NB4 (cell line): ENCODE measurements at regions not wholly inside any gene's neighbourhood (a gene's known extent, or its start where the extent isn't known, plus 50 kb on each side); places are given as distances from the start of the nearest gene placed in this dataset.
"Not testable (repeated sequence)": the region's sequence is repeated elsewhere in the genome, so short reads cannot be mapped to it uniquely, and the experiment has no call there.

ENCODE experiments used
- DNase-seq: peaks from one replicate; pipeline ENCODE4 v3.0.0; 2010; ENCODE audit warnings: low read depth
- H3K4me3 ChIP-seq: one replicate; pipeline ENCODE4 v1.5.1; 2011; ENCODE audit warnings: mild to moderate bottlenecking, low read depth, low read length, moderate library complexity
- CTCF ChIP-seq: IDR thresholded peaks from one replicate; pipeline ENCODE4 v1.5.1; 2012; ENCODE audit warnings: low read depth, low read length
- MYC ChIP-seq: IDR thresholded peaks from 2 replicates; pipeline ENCODE4 v1.6.1; 2011; ENCODE audit warnings: low read depth, low read length
- POLR2A ChIP-seq: IDR thresholded peaks from 2 replicates; pipeline ENCODE4 v1.6.1; 2011; ENCODE audit warnings: mild to moderate bottlenecking; ENCODE audit not compliant: insufficient read length; ENCODE audit errors: extremely low read depth
- TF ChIP-seq, protein P1 (sequence below): IDR thresholded peaks from 2 replicates; pipeline ENCODE4 v1.6.1; 2011; ENCODE audit warnings: low read depth, low read length

GRCh38 chr9:79492092-79493009 is 79.4 kb upstream of the TLE4 start:
- H3K4me3 ChIP-seq: no peak overlapping the region
- no peak for TF ChIP-seq MYC
- DNase-seq: no peak

GRCh38 chr9:79500196-79500864 is 71.4 kb upstream of the TLE4 start:
- not testable (repeated sequence) for DNase-seq, H3K4me3 ChIP-seq

DNA sequence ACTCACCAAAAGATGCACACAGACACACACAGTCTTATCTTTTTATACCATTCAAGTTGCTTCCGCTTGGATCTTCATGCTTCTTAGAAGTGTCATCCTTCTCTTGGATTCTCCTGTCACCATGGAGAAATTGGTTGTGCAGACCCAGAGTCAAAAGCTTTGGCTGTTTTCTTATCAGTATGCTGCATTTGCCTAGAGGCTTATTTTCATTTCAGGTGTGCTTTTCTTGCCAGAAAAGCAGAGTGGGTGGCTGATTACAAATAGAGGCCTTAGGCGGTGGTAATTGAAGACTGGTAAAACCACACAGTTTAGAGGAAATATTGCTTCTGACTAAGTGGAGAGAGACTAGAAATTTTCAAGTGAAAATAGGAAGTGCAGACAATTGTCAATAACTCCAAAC is 70.2 kb upstream of the TLE4 start:
- no peak for DNase-seq
- TF ChIP-seq CTCF: no peak
- H3K4me3 ChIP-seq: no peak overlapping the region

DNA sequence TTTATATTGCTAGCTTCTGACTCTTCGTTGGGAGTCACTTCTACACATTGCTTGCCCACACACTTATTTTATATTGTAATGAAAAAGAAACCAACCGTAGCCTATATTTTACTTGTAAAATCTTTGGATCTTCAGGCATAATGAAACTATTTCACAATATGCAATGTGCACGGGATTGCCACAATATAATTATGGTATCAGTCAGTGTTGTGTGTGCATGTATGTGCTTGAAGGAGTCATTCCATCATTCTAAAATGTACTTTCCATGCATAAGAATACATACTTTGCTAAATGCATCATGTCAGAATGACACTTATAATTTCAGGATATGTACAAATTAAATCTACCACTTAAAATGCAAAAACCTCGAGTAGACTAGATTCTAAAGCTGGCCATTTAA is 64.0 kb upstream of the TLE4 start:
- DNase-seq: no peak
- TF ChIP-seq CTCF: no peak
- TF ChIP-seq POLR2A: no peak
- TF ChIP-seq, protein P1, sequence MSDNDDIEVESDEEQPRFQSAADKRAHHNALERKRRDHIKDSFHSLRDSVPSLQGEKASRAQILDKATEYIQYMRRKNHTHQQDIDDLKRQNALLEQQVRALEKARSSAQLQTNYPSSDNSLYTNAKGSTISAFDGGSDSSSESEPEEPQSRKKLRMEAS: no peak
- TF ChIP-seq MYC: no peak
- H3K4me3 ChIP-seq: no peak overlapping the region

DNA sequence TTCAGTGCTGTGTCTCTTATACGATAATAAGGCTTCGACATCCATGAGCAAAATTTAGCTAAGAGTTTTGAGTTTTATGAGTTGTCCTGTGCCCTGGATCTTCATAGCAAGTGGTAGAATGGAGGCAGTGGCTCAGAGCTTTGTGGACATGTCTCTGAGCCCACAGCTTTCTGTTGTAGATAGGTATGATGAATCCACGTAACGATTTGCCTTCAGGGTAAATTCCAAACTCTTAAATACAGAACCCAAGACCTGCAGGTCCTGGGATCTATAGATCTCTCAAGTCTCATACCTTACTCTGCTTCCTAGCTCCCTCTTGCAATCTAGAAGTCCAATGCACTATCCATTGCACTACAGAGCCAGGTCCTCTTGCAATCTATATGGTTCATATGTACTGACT is 59.5 kb upstream of the TLE4 start:
- no peak overlapping the region for H3K4me3 ChIP-seq
- TF ChIP-seq MYC: no peak
- TF ChIP-seq POLR2A: no peak
- TF ChIP-seq, protein P1: no peak
- no peak for TF ChIP-seq CTCF
- DNase-seq: no peak
